HepG2 (cell line): ENCODE measurements at regions not wholly inside any gene's neighbourhood (a gene's known extent, or its start where the extent isn't known, plus 50 kb on each side); places are given as distances from the start of the nearest gene placed in this dataset.

Experiments used
- BHLHE40 ChIP-seq: IDR thresholded peaks from 2 replicates; pipeline ENCODE4 v1.6.1; 2011; ENCODE audit warnings: low read length, improper control_type of control experiment
- CTCF ChIP-seq: sonication (generic); formaldehyde crosslinking; IDR thresholded peaks from 2 replicates; pipeline ENCODE4 v1.5.0; 2020; ENCODE audit warnings: mild to moderate bottlenecking, missing genetic modification reagents, moderate library complexity
- EP300 ChIP-seq, 3 experiments: sonication (generic) in 1 of 3; formaldehyde crosslinking in 1 of 3; IDR thresholded peaks; 2 replicates each; pipeline versions ENCODE4 v1.5.1 to v1.6.1; 2011 to 2020; ENCODE audit warnings: low read depth in 2 of 3, low read length in 2 of 3, borderline replicate concordance in 1 of 3, improper control_type of control experiment in 1 of 3, mild to moderate bottlenecking in 1 of 3, missing genetic modification reagents in 1 of 3, moderate library complexity in 1 of 3
- HCFC1 ChIP-seq: fragments of 150-350 bp; IDR thresholded peaks from 2 replicates; pipeline ENCODE4 v1.6.1; 2014; ENCODE audit warnings: low read depth, low read length
- JUN ChIP-seq: sonication (generic); formaldehyde crosslinking; IDR thresholded peaks from 2 replicates; pipeline ENCODE4 v1.4.0; 2020; ENCODE audit warnings: mild to moderate bottlenecking, missing genetic modification reagents
- PRDM4 ChIP-seq: sonication (generic); formaldehyde crosslinking; IDR thresholded peaks from 2 replicates; pipeline ENCODE4 v1.9.0; 2021; ENCODE audit warnings: missing genetic modification reagents, borderline replicate concordance
- RAD21 ChIP-seq: fragments of 450-650 bp; formaldehyde crosslinking; IDR thresholded peaks from 2 replicates; pipeline ENCODE4 v1.5.0; 2020; ENCODE audit warnings: mild to moderate bottlenecking
- RARA ChIP-seq: IDR thresholded peaks from 2 replicates; pipeline ENCODE4 v1.6.1; 2016; ENCODE audit warnings: missing genetic modification reagents, missing compliant biosample characterization
- RXRA ChIP-seq: sonication (generic); formaldehyde crosslinking; IDR thresholded peaks from 2 replicates; pipeline ENCODE4 v1.5.1; 2020; ENCODE audit warnings: missing genetic modification reagents
- SKIL ChIP-seq: sonication (generic); formaldehyde crosslinking; IDR thresholded peaks from 2 replicates; pipeline ENCODE4 v1.8.0; 2022; ENCODE audit warnings: missing genetic modification reagents, mild to moderate bottlenecking, moderate library complexity, borderline replicate concordance
- YY1 ChIP-seq: IDR thresholded peaks from 2 replicates; pipeline ENCODE4 v1.6.1; 2011; ENCODE audit warnings: low read length, low read depth, moderate library complexity, mild to moderate bottlenecking; ENCODE audit not compliant: insufficient read depth, insufficient replicate concordance
- ZBTB10 ChIP-seq: sonication (generic); formaldehyde crosslinking; IDR thresholded peaks from 2 replicates; pipeline ENCODE4 v1.4.0; 2020; ENCODE audit warnings: missing genetic modification reagents, borderline replicate concordance
- ZNF546 ChIP-seq: sonication (generic); formaldehyde crosslinking; conservative IDR thresholded peaks from 2 replicates; pipeline ENCODE4 v1.8.1; 2023; ENCODE audit warnings: mild to moderate bottlenecking, missing genetic modification reagents
- ZNF720 ChIP-seq: sonication (generic); formaldehyde crosslinking; IDR thresholded peaks from 2 replicates; pipeline ENCODE4 v1.4.0; 2020; ENCODE audit warnings: missing genetic modification reagents

GRCh38 chr22:27588268-27588667, 213.3 kb downstream of the MN1 start:
- TF ChIP-seq RARA (CRISPR knock-in tag) (no peak), HCFC1 (no peak), PRDM4 (no peak), ZNF546 (CRISPR knock-in tag) (no peak), ZNF720 (CRISPR knock-in tag) (no peak), YY1 (no peak), CTCF (CRISPR knock-in tag) (no peak), RAD21 (CRISPR knock-in tag) (no peak), RXRA (CRISPR knock-in tag) (no peak), JUN (CRISPR knock-in tag) (no peak), ZBTB10 (no peak), BHLHE40 (no peak), EP300 (IDR thresholded peaks at IDR 0.05; ENCODE audit: low read depth in 2 of 2, low read length in 2 of 2) (no peak), EP300 (CRISPR knock-in tag; IDR thresholded peaks at IDR 0.05; ENCODE audit: borderline replicate concordance) (no peak), SKIL (CRISPR knock-in tag) (no peak)
